Suppressor macrophage treated with lipopolysaccharide for 1 hour (primary cell): ENCODE measurements at regions not wholly inside any gene's neighbourhood (a gene's known extent, or its start where the extent isn't known, plus 50 kb on each side); places are given as distances from the start of the nearest gene placed in this dataset.

ENCODE experiments used
- DNase-seq, 3 donors: peaks; one replicate each; pipeline ENCODE4 v3.0.0-alpha.2; 2020 to 2022

GRCh38 chr4:159503236-159504008 is 400.5 kb downstream of the RAPGEF2 start:
- DNase-seq, result no peak

GRCh38 chr4:159504684-159505083 is 401.8 kb downstream of the RAPGEF2 start:
- no peak for DNase-seq

GRCh38 chr4:159505266-159505975 is 402.5 kb downstream of the RAPGEF2 start:
- no peak for DNase-seq

GRCh38 chr4:159506801-159507517 is 404.1 kb downstream of the RAPGEF2 start:
- no peak for DNase-seq

- DNase-seq, result no peak
Measured at GRCh38 chr4:159508917-159509500, 406.1 kb downstream of the RAPGEF2 start.

- no peak for DNase-seq
Measured at GRCh38 chr4:159512348-159512747, 409.5 kb downstream of the RAPGEF2 start.

- no peak for DNase-seq
Measured at GRCh38 chr4:159515314-159516025, 412.6 kb downstream of the RAPGEF2 start.

- no peak for DNase-seq
Measured at GRCh38 chr4:159516556-159517140, 413.8 kb downstream of the RAPGEF2 start.

GRCh38 chr4:159520074-159520473 is 417.2 kb downstream of the RAPGEF2 start:
- DNase-seq, result no peak

GRCh38 chr4:159526172-159526571 is 423.3 kb downstream of the RAPGEF2 start:
- no peak for DNase-seq

GRCh38 chr4:159534655-159535054 is 431.8 kb downstream of the RAPGEF2 start:
- no peak for DNase-seq

GRCh38 chr4:159538556-159538955 is 435.7 kb downstream of the RAPGEF2 start:
- no peak for DNase-seq

GRCh38 chr4:159540038-159540437 is 437.2 kb downstream of the RAPGEF2 start:
- DNase-seq, result no peak

- DNase-seq, result no peak
Measured at GRCh38 chr4:159540501-159540900, 437.6 kb downstream of the RAPGEF2 start.

GRCh38 chr4:159541143-159541542 is 438.3 kb downstream of the RAPGEF2 start:
- no peak for DNase-seq

- DNase-seq, result no peak
Measured at GRCh38 chr4:159542296-159542695, 439.4 kb downstream of the RAPGEF2 start.

- no peak for DNase-seq
Measured at GRCh38 chr4:159543831-159544230, 441.0 kb downstream of the RAPGEF2 start.

- no peak for DNase-seq
Measured at GRCh38 chr4:159545556-159545955, 442.7 kb downstream of the RAPGEF2 start.

- no peak for DNase-seq
Measured at GRCh38 chr4:159547645-159548308, 444.9 kb downstream of the RAPGEF2 start.

GRCh38 chr4:159549098-159549518 is 446.2 kb downstream of the RAPGEF2 start:
- peak in 1 of 3 donors; percentile 0 for DNase-seq

GRCh38 chr4:159551281-159551680 is 448.4 kb downstream of the RAPGEF2 start:
- DNase-seq, result no peak
